Fibroblast of the aortic adventitia (primary cell): ENCODE measurements at regions not wholly inside any gene's neighbourhood (a gene's known extent, or its start where the extent isn't known, plus 50 kb on each side); places are given as distances from the start of the nearest gene placed in this dataset.

Source experiments
- DNase-seq: peaks from one replicate; pipeline ENCODE4 v3.0.0-alpha.2; 2010; ENCODE audit warnings: low read depth
- H3K4me3 ChIP-seq: 2 replicates; pipeline ENCODE4 v1.5.1; 2011; ENCODE audit warnings: low read depth, mild to moderate bottlenecking, control low read depth, low read length, moderate library complexity
- CTCF ChIP-seq: IDR thresholded peaks from 2 replicates; pipeline ENCODE4 v1.5.1; 2011; ENCODE audit warnings: mild to moderate bottlenecking, low read length, control low read depth, inconsistent platforms; ENCODE audit not compliant: insufficient read depth

- no peak for DNase-seq
- no peak for TF ChIP-seq CTCF
- H3K4me3 ChIP-seq = no peak overlapping the region
These were observed 60.5 kb upstream of the CPXM2 start for GRCh38 chr10:123952099-123952498.

GRCh38 chr10:123948030-123948823 lies 56.6 kb upstream of the CPXM2 start:
- TF ChIP-seq CTCF = no peak
- H3K4me3 ChIP-seq = no peak overlapping the region
- DNase-seq = no peak

- TF ChIP-seq CTCF = no peak
- peak; percentile 58 for DNase-seq
- H3K4me3 ChIP-seq = no peak overlapping the region
These were observed 53.8 kb upstream of the CPXM2 start for GRCh38 chr10:123945325-123945920.

GRCh38 chr10:123944661-123945060 lies 53.1 kb upstream of the CPXM2 start:
- no peak overlapping the region for H3K4me3 ChIP-seq
- TF ChIP-seq CTCF = no peak
- no peak for DNase-seq

- no peak overlapping the region for H3K4me3 ChIP-seq
- no peak for TF ChIP-seq CTCF
- DNase-seq = no peak
These were observed 51.7 kb upstream of the CPXM2 start for GRCh38 chr10:123943307-123943706.

DNA sequence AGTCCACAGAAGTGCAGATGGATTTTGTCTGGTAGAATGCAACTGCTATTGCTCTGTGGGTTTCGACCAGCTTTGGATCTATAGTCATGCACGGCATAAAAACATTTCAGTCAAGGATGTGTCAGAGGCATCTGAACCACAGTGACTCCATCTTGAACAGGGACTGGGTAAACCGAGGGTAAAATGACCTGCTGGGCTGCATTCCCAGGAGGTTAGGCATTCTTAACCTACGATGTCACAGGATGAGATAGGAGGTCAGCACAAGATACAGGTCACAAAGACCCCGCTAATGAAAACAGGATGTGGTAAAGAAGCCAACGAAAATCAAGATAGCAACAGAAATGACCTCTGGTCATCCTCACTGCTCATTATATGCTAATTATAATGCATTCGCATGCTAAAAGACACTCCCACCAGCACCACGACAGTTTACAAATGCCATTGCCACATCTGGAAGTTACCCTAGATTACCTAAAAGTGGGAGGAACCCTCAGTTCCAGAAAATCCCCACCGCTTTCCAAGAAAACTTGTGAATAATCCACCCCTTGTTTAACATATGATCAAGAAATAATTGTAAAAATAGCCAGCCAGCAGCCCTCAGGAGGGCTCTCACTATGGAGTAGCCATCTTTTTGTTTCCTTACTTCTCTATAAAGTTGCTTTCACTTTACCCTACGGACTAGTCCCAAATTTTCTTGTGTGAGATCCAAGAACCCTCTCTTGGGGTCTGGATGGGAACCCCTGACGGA lies 50.7 kb upstream of the CPXM2 start:
- no peak for TF ChIP-seq CTCF
- no peak overlapping the region for H3K4me3 ChIP-seq
- no peak for DNase-seq
